ENCODE measurements at regions not wholly inside any gene's neighbourhood (a gene's known extent, or its start where the extent isn't known, plus 50 kb on each side); places are given as distances from the start of the nearest gene placed in this dataset.

GRCh38 chr11:70810133-70810532, 411.8 kb downstream of the CTTN start:
- DNase-seq: no peak

GRCh38 chr11:70810681-70811080, 412.4 kb downstream of the CTTN start:
- DNase-seq: no peak

- DNase-seq: no peak
Observed at GRCh38 chr11:70811483-70811882, 413.2 kb downstream of the CTTN start.

- no peak for DNase-seq
Observed at GRCh38 chr11:70811915-70812314, 413.6 kb downstream of the CTTN start.

- DNase-seq: no peak
Observed at GRCh38 chr11:70812472-70812871, 414.1 kb downstream of the CTTN start.

GRCh38 chr11:70813651-70814050, 415.3 kb downstream of the CTTN start:
- no peak for DNase-seq

- DNase-seq: no peak
Observed at GRCh38 chr11:70815485-70815832, 417.1 kb downstream of the CTTN start.

- DNase-seq: no peak
Observed at GRCh38 chr11:70816156-70816678, 417.9 kb downstream of the CTTN start.

- DNase-seq: no peak
Observed at GRCh38 chr11:70818351-70818750, 420.0 kb downstream of the CTTN start.

- DNase-seq: no peak
Observed at GRCh38 chr11:70819022-70819421, 420.7 kb downstream of the CTTN start.

- DNase-seq: no peak
Observed at GRCh38 chr11:70820311-70820710, 422.0 kb downstream of the CTTN start.

GRCh38 chr11:70820712-70821111, 422.4 kb downstream of the CTTN start:
- no peak for DNase-seq

- no peak for DNase-seq
Observed at GRCh38 chr11:70823771-70824170, 425.4 kb downstream of the CTTN start.

GRCh38 chr11:70824605-70825245, 426.4 kb downstream of the CTTN start:
- DNase-seq: no peak

GRCh38 chr11:70825893-70826540, 426.4 kb downstream of the SHANK2 start:
- no peak for DNase-seq

GRCh38 chr11:70826541-70827335, 425.6 kb downstream of the SHANK2 start:
- no peak for DNase-seq

GRCh38 chr11:70828593-70829082, 423.7 kb downstream of the SHANK2 start:
- no peak for DNase-seq

GRCh38 chr11:70829134-70829885, 423.1 kb downstream of the SHANK2 start:
- no peak for DNase-seq

GRCh38 chr11:70829886-70830272, 422.5 kb downstream of the SHANK2 start:
- DNase-seq: no peak

GRCh38 chr11:70833011-70833410, 419.4 kb downstream of the SHANK2 start:
- no peak for DNase-seq

GRCh38 chr11:70833554-70833953, 418.8 kb downstream of the SHANK2 start:
- no peak for DNase-seq

GRCh38 chr11:70834277-70834940, 418.0 kb downstream of the SHANK2 start:
- DNase-seq: no peak

Data from CD4-positive, alpha-beta T cell treated with Interleukin-21 for 1 hour (primary cell).